ENCODE measurements at regions not wholly inside any gene's neighbourhood (a gene's known extent, or its start where the extent isn't known, plus 50 kb on each side); places are given as distances from the start of the nearest gene placed in this dataset.

DNA sequence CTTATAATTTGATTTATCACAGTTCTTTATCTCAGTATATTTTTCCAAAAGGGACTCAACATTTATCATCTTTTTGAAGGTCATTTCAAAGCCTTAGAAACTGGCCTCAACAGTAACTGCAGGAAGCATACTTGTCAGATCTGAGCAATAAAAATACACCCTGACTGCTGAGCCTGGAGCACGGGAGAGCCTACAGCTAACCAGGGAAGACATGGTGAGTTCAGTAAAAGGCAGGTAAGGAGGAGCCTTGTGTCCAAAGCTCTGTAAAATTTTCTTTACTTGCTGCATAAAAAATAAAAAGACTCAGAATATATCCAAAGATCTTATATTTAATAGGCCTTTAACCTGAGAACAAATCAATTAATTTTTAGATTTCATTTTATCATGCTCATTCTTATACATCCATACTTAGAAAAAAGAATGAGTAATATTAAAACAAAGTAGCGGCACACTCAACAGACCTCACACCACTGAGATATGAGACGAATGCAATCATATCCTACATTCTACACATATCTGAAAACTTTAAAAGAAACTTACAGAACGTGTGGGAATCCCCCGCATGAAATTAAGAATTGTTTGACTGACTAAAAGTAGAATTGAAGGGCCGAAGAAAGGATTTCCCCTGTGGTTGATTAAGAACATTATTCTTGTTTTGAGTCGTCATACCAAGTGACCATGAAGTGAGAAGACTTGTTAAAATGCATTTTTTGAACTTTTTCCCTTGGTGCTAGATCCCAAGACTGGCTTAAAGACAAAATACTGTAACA, 296.4 kb upstream of the MKLN1 start:
- ATAC-seq = no peak

More for the DNA sequence above, 296.4 kb upstream of the MKLN1 start:
- no TSS peak for BruUV-seq (replicated peaks)
- H3K79me2 ChIP-seq (ENCODE audit: insufficient read depth, low read length) = peaks cover 20% of the 10 kb centered on the region
- RAD21 ChIA-PET (ENCODE audit: low non-redundant PET in 1 of 2, low total read pairs in 2 of 2, uncharacterized antibody in 2 of 2, unreplicated experiment in 2 of 2) = no interaction called here
- no peaks in the 10 kb centered on the region for H3K9me2 ChIP-seq (ENCODE audit: insufficient read depth)
- H3K36me3 ChIP-seq (ENCODE audit: control insufficient read depth in 1 of 2, insufficient read depth in 2 of 2, low read length in 2 of 2) = no peaks in the 10 kb centered on the region
- intact Hi-C loops (cut with micrococcal nuclease) = no loop called here
- H3K27me3 ChIP-seq (ENCODE audit: insufficient read depth, low read length) = no peaks in the 10 kb centered on the region
- POLR2A ChIA-PET = no interaction called here
- H3K4me2 ChIP-seq (ENCODE audit: low read length) = no peak overlapping the region
- peaks cover 39 to 46% of the 10 kb centered on the region in 2 experiments for H3K4me1 ChIP-seq (ENCODE audit: control insufficient read depth in 1 of 2, insufficient read depth in 2 of 2, low read length in 2 of 2)
- H3K9me3 ChIP-seq (ENCODE audit: control insufficient read depth in 1 of 2, insufficient read depth in 1 of 2, low read depth in 1 of 2, low read length in 2 of 2) = no peaks in the 10 kb centered on the region
- H2AFZ ChIP-seq (ENCODE audit: low read depth, low read length, poor library complexity, severe bottlenecking) = no peak overlapping the region
- CTCF ChIA-PET = no interaction called here
- H3K27ac ChIP-seq (ENCODE audit: low read depth, low read length) = no peak overlapping the region; the same call in 1 of the 2 replicates
- TF ChIP-seq EZH2 (IDR thresholded peaks at IDR 0.05) = no peak
- TF ChIP-seq ZNF274 (IDR thresholded peaks at IDR 0.05; ENCODE audit: low read depth, low read length) = no peak
- TF ChIP-seq SIN3A (IDR thresholded peaks at IDR 0.05; ENCODE audit: low read depth) = no peak
- TF ChIP-seq CBX3 (IDR thresholded peaks at IDR 0.05; ENCODE audit: low read depth) = no peak
- TF ChIP-seq, protein P1, sequence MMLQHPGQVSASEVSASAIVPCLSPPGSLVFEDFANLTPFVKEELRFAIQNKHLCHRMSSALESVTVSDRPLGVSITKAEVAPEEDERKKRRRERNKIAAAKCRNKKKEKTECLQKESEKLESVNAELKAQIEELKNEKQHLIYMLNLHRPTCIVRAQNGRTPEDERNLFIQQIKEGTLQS (IDR thresholded peaks at IDR 0.05) = no peak
- TF ChIP-seq POLR2A (IDR thresholded peaks at IDR 0.05; ENCODE audit: borderline replicate concordance, extremely low read depth, insufficient read depth, insufficient read length) = no peak
- no peak for TF ChIP-seq TCF7L2 (IDR thresholded peaks at IDR 0.05; ENCODE audit: borderline replicate concordance, extremely low read depth, insufficient read depth, insufficient read length)
- no peak for TF ChIP-seq EZH2phosphoT487 (IDR thresholded peaks at IDR 0.05; ENCODE audit: borderline replicate concordance)
- no peak for TF ChIP-seq JUND (IDR thresholded peaks at IDR 0.05)
- TF ChIP-seq ELF1 (IDR thresholded peaks at IDR 0.05; ENCODE audit: borderline replicate concordance, low read depth) = no peak
- no peak for TF ChIP-seq SP1 (IDR thresholded peaks at IDR 0.05; ENCODE audit: low read depth)
- TF ChIP-seq, protein P2, sequence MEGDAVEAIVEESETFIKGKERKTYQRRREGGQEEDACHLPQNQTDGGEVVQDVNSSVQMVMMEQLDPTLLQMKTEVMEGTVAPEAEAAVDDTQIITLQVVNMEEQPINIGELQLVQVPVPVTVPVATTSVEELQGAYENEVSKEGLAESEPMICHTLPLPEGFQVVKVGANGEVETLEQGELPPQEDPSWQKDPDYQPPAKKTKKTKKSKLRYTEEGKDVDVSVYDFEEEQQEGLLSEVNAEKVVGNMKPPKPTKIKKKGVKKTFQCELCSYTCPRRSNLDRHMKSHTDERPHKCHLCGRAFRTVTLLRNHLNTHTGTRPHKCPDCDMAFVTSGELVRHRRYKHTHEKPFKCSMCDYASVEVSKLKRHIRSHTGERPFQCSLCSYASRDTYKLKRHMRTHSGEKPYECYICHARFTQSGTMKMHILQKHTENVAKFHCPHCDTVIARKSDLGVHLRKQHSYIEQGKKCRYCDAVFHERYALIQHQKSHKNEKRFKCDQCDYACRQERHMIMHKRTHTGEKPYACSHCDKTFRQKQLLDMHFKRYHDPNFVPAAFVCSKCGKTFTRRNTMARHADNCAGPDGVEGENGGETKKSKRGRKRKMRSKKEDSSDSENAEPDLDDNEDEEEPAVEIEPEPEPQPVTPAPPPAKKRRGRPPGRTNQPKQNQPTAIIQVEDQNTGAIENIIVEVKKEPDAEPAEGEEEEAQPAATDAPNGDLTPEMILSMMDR (IDR thresholded peaks at IDR 0.05 in 2 of 3, conservative IDR thresholded peaks at IDR 0.05 in 1 of 3; ENCODE audit: borderline replicate concordance in 1 of 3, insufficient read depth in 1 of 3, low read depth in 2 of 3, low read length in 2 of 3) = no peak
- no peak for TF ChIP-seq FOSL1 (IDR thresholded peaks at IDR 0.05; ENCODE audit: low read depth)
- TF ChIP-seq, protein P3, sequence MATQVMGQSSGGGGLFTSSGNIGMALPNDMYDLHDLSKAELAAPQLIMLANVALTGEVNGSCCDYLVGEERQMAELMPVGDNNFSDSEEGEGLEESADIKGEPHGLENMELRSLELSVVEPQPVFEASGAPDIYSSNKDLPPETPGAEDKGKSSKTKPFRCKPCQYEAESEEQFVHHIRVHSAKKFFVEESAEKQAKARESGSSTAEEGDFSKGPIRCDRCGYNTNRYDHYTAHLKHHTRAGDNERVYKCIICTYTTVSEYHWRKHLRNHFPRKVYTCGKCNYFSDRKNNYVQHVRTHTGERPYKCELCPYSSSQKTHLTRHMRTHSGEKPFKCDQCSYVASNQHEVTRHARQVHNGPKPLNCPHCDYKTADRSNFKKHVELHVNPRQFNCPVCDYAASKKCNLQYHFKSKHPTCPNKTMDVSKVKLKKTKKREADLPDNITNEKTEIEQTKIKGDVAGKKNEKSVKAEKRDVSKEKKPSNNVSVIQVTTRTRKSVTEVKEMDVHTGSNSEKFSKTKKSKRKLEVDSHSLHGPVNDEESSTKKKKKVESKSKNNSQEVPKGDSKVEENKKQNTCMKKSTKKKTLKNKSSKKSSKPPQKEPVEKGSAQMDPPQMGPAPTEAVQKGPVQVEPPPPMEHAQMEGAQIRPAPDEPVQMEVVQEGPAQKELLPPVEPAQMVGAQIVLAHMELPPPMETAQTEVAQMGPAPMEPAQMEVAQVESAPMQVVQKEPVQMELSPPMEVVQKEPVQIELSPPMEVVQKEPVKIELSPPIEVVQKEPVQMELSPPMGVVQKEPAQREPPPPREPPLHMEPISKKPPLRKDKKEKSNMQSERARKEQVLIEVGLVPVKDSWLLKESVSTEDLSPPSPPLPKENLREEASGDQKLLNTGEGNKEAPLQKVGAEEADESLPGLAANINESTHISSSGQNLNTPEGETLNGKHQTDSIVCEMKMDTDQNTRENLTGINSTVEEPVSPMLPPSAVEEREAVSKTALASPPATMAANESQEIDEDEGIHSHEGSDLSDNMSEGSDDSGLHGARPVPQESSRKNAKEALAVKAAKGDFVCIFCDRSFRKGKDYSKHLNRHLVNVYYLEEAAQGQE (IDR thresholded peaks at IDR 0.05; ENCODE audit: low read depth) = no peak
- DNase-seq (ENCODE audit: low read depth, low spot score) = no peak
- H4K20me1 ChIP-seq (ENCODE audit: insufficient read depth) = no peaks in the 10 kb centered on the region
- no peak overlapping the region for H3K4me3 ChIP-seq (replicated peaks in 1 of 2; ENCODE audit: low read depth in 1 of 2, low read length in 2 of 2)
- no peak overlapping the region for H3K9ac ChIP-seq (ENCODE audit: low read length)
